NCI-H526 treated with DMSO at 0.1 percent for 48 hours (cell line): ENCODE measurements at regions not wholly inside any gene's neighbourhood (a gene's known extent, or its start where the extent isn't known, plus 50 kb on each side); places are given as distances from the start of the nearest gene placed in this dataset.

Experiments used
- DNase-seq: peaks from one replicate; lab custom pipeline; 2025; lab: John Stamatoyannopoulos, UW

GRCh38 chr3:30945291-30945690 is 50.8 kb upstream of the GADL1 start:
- no peak for DNase-seq

GRCh38 chr3:30948426-30948825 is 54.0 kb upstream of the GADL1 start:
- DNase-seq, result no peak

GRCh38 chr3:30951826-30952225 is 57.4 kb upstream of the GADL1 start:
- DNase-seq, result no peak

- DNase-seq, result no peak
These were observed 58.3 kb upstream of the GADL1 start for GRCh38 chr3:30952786-30953185.

GRCh38 chr3:30954426-30954825 is 60.0 kb upstream of the GADL1 start:
- DNase-seq, result no peak

- DNase-seq, result no peak
These were observed 67.6 kb upstream of the GADL1 start for GRCh38 chr3:30962084-30962483.

GRCh38 chr3:30962493-30962892 is 68.0 kb upstream of the GADL1 start:
- DNase-seq, result no peak

GRCh38 chr3:30963223-30963722 is 68.8 kb upstream of the GADL1 start:
- DNase-seq, result no peak

- no peak for DNase-seq
These were observed 70.2 kb upstream of the GADL1 start for GRCh38 chr3:30964612-30965011.

- DNase-seq, result no peak
These were observed 72.4 kb upstream of the GADL1 start for GRCh38 chr3:30966896-30967295.

- no peak for DNase-seq
These were observed 75.7 kb upstream of the GADL1 start for GRCh38 chr3:30970183-30970582.

- DNase-seq, result no peak
These were observed 78.0 kb upstream of the GADL1 start for GRCh38 chr3:30972449-30972848.

- no peak for DNase-seq
These were observed 79.6 kb upstream of the GADL1 start for GRCh38 chr3:30974071-30974470.

- no peak for DNase-seq
These were observed 83.1 kb upstream of the GADL1 start for GRCh38 chr3:30977592-30977991.

- no peak for DNase-seq
These were observed 86.5 kb upstream of the GADL1 start for GRCh38 chr3:30980993-30981392.

GRCh38 chr3:30982416-30983075 is 88.1 kb upstream of the GADL1 start:
- peak; percentile 20 for DNase-seq

- no peak for DNase-seq
These were observed 90.6 kb upstream of the GADL1 start for GRCh38 chr3:30984855-30985749.

GRCh38 chr3:30986551-30986950 is 92.1 kb upstream of the GADL1 start:
- no peak for DNase-seq

GRCh38 chr3:30988769-30989168 is 94.3 kb upstream of the GADL1 start:
- DNase-seq, result no peak

- no peak for DNase-seq
These were observed 95.0 kb upstream of the GADL1 start for GRCh38 chr3:30989276-30990030.

- no peak for DNase-seq
These were observed 102.0 kb upstream of the GADL1 start for GRCh38 chr3:30996467-30996866.

GRCh38 chr3:31002730-31003129 is 108.3 kb upstream of the GADL1 start:
- no peak for DNase-seq
